ENCODE measurements at regions not wholly inside any gene's neighbourhood (a gene's known extent, or its start where the extent isn't known, plus 50 kb on each side); places are given as distances from the start of the nearest gene placed in this dataset.

DNA sequence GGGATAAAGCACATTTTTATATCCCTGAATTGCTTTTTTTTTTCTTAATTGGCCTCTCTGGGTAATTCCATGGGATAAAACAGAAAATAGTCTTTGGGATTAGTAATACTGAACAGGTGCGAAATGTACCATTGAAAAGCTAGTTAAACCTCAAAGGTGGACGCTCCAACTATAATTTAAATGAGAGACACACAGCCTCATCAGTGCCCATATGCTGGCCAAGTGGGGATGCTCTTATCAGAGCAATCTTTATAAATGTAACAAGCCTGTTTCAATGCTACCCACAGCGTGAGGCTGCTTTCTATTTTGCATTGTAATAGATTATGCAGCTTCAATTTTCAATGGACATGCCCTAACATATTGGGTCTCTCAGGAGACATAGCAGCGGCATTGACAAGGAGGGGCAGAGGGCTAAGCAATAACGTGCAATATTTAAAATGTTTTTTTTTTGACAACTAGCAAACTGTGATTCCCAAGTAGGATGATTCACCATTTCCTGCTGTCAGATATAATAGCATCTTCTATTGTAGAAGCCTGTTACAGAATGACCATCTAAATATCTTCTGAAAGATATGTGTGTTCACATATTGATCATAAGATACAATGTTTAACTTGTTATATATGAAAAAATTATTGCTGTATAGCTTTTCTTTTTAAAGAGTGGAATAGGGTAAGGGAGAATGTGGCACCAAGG lies 91.3 kb upstream of the BET1 start:
- DNase-seq (ENCODE audit: low read depth, low spot score): peak; percentile 19
- in situ Hi-C loops (cut with HindIII; ENCODE audit: low pct_unique_long_range_greater_than_20kb, low sequenced_read_pairs): no loop called here

DNA sequence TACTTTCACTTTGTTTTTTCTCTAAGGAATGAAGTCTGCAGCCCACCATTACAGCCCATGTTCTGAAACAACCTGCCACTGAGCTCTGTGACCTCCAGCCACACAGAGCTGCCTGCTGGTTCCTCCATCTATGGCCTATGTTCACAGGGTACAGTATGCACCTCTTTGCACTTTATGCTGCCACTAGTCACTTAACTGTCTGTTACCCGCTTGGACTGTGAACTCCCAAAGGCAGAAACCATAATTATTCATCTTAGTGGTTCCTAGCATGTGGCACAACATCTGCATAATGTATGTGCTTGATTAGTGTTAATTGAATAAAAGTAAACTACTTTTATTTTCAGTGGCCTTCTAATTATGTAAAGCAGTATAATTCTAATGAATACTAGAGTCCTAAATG lies 95.5 kb upstream of the BET1 start:
- DNase-seq (ENCODE audit: low read depth, low spot score): no peak
- in situ Hi-C loops (cut with HindIII; ENCODE audit: low pct_unique_long_range_greater_than_20kb, low sequenced_read_pairs): no loop called here

DNA sequence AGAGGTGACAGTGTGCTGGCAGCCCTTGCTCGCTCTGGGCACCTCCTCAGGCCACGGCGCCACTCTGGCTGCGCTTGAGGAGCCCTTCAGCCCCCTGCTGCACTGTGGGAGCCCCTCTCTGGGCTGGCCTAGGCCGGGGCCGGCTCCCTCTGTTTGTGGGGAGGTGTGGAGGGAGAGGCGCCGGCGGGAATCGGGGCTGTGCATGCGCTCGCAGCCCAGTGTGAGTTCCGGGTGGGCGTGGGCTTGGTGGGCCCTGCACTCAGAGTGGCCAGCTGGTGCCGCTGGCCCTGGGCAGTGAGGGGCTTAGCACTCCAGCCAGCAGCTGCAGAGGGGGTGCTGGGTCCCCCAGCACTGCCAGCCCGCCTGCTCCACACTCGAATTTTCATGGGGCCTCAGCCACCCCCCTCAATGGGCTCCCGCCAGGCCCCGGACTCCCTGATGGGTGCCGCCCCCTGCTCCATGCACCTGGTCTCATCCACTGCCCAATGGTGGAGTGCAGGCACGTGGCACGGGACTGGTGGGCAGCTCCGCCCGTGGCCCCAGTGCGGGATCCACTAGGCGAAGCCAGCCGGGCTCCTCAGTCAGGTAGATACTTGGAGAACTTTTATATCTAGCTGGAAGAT lies 96.7 kb upstream of the BET1 start:
- in situ Hi-C loops (cut with HindIII; ENCODE audit: low pct_unique_long_range_greater_than_20kb, low sequenced_read_pairs): no loop called here
- DNase-seq (ENCODE audit: low read depth, low spot score): no peak

GRCh38 chr7:94104301-94104700 lies 100.1 kb upstream of the BET1 start:
- DNase-seq (ENCODE audit: low read depth, low spot score): no peak
- in situ Hi-C loops (cut with HindIII; ENCODE audit: low pct_unique_long_range_greater_than_20kb, low sequenced_read_pairs): no loop called here

DNA sequence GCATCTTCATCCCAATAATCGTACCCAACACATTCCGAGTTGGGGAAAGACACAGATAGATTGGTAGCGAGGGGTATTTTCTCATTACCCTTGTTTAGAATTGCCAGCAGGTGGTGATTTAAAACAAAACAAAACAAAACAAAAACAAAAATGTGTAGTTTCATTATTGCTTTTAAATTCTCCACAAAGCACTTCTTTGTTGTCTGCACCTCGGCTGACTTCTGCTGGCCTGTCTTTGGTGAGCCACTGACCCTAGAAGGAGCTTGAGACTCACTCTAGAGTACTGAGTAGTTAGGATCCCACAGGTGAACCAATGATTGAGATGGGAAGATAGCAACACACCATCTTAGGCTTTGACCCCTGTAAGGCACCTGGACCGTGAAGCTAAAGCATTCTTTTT lies 105.4 kb upstream of the BET1 start:
- in situ Hi-C loops (cut with HindIII; ENCODE audit: low pct_unique_long_range_greater_than_20kb, low sequenced_read_pairs): no loop called here
- DNase-seq (ENCODE audit: low read depth, low spot score): no peak

- in situ Hi-C loops (cut with HindIII; ENCODE audit: low pct_unique_long_range_greater_than_20kb, low sequenced_read_pairs): no loop called here
- DNase-seq (ENCODE audit: low read depth, low spot score): no peak
Measured at GRCh38 chr7:94111009-94111408, 106.9 kb upstream of the BET1 start.

GRCh38 chr7:94115316-94115715 lies 111.2 kb upstream of the BET1 start:
- no peak for DNase-seq (ENCODE audit: low read depth, low spot score)
- in situ Hi-C loops (cut with HindIII; ENCODE audit: low pct_unique_long_range_greater_than_20kb, low sequenced_read_pairs): no loop called here

GRCh38 chr7:94123136-94123535 lies 119.0 kb upstream of the BET1 start:
- in situ Hi-C loops (cut with HindIII; ENCODE audit: low pct_unique_long_range_greater_than_20kb, low sequenced_read_pairs): no loop called here
- DNase-seq (ENCODE audit: low read depth, low spot score): no peak

- in situ Hi-C loops (cut with HindIII; ENCODE audit: low pct_unique_long_range_greater_than_20kb, low sequenced_read_pairs): no loop called here
- DNase-seq (ENCODE audit: low read depth, low spot score): no peak
Measured at GRCh38 chr7:94127026-94127425, 122.9 kb upstream of the BET1 start.

GRCh38 chr7:94128072-94128471 lies 123.9 kb upstream of the BET1 start:
- in situ Hi-C loops (cut with HindIII; ENCODE audit: low pct_unique_long_range_greater_than_20kb, low sequenced_read_pairs): no loop called here
- no peak for DNase-seq (ENCODE audit: low read depth, low spot score)

DNA sequence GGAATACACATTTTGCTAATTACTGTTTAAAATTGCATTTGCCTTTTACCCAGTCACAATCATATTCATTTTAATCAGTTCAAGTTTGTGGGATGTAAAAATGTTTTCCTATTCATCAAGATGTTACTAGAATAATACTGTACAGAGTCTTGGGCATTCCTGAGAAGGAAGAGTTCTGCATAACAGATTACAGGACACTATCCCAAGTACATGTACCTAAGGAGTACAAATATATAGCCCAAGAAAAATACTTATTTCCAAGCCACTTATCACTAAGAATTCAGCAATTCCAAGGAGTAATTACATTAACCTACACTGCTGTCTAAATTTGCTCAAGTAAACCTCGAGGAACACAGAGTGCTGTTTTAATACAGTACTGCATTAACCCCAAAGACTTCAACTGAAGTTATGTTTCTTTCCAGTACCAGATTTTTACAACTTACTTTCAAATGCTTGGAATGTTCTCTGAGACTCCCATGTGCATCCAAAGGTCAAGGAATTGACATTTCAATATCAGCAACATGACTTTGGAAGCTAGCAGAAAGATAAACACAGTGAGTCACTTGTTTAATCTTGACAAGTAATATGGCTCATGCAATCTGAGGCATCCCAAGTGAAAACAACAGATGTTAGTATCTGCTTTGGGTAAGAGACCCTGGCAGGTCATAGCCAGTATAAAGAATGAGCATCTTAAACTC lies 125.4 kb upstream of the BET1 start:
- DNase-seq (ENCODE audit: low read depth, low spot score): peak; percentile 81
- in situ Hi-C loops (cut with HindIII; ENCODE audit: low pct_unique_long_range_greater_than_20kb, low sequenced_read_pairs): no loop called here

GRCh38 chr7:94130716-94131115 lies 126.6 kb upstream of the BET1 start:
- no peak for DNase-seq (ENCODE audit: low read depth, low spot score)
- in situ Hi-C loops (cut with HindIII; ENCODE audit: low pct_unique_long_range_greater_than_20kb, low sequenced_read_pairs): no loop called here

GRCh38 chr7:94133460-94133859 lies 129.3 kb upstream of the BET1 start:
- in situ Hi-C loops (cut with HindIII; ENCODE audit: low pct_unique_long_range_greater_than_20kb, low sequenced_read_pairs): no loop called here
- no peak for DNase-seq (ENCODE audit: low read depth, low spot score)

- no peak for DNase-seq (ENCODE audit: low read depth, low spot score)
- in situ Hi-C loops (cut with HindIII; ENCODE audit: low pct_unique_long_range_greater_than_20kb, low sequenced_read_pairs): no loop called here
Measured at GRCh38 chr7:94135180-94135579, 131.0 kb upstream of the BET1 start.

DNA sequence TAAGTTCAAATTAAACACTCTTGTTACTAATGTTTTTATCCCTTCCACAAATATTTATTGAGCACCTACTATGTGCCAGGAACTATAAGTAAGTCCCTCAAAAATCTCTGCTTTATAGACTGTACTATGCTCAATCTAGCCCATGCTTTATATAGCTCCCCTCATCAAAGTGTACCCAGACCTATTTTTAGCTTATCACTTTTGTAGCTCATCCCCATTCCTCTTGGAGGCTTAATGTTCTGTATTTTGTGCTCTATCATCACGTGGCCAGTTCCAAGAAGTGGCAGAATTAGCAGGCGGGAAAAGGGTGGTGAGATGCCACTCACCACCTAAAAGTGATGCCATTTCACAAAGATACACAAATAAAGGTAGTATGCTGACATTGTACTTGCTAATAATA lies 138.1 kb upstream of the BET1 start:
- DNase-seq (ENCODE audit: low read depth, low spot score): no peak
- in situ Hi-C loops (cut with HindIII; ENCODE audit: low pct_unique_long_range_greater_than_20kb, low sequenced_read_pairs): no loop called here

DNA sequence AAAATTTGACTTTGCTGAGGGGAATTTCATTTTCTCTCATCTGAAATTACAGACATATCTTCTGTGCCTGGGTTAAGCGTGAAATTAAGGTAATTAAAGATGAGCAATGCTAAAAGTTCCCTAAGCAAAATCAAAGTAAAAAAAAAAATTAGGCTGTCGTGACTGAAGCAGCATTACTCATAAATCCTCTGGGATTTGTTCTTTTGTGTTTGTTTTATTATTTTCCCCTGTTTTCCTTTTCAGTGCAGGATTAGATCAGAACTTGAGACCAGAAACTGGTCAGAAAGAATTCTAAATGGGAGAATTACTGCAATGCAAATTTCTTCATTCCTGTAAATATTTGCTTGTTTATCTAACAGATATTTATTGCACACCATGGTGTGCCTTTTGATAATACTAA lies 141.4 kb upstream of the BET1 start:
- no peak for DNase-seq (ENCODE audit: low read depth, low spot score)
- in situ Hi-C loops (cut with HindIII; ENCODE audit: low pct_unique_long_range_greater_than_20kb, low sequenced_read_pairs): no loop called here

DNA sequence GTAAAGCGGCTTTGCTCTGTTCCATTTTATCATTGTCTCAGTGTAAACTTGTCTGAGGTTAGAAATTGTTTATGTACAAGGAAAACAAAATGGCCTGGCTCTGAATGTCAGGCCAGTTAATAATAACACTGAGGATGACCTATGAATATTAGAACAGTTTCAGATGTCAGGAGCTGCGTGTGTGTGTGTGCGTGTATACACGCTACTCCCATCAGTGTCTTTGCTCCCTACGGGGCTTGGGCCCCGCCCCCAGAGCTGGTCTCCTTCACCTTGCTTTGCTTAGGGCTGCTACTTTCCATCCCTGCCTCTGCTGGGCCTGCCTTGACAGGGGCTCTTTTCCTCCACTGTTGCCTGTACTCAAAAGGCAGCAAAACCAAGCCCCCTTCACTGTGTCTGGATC lies 142.3 kb upstream of the BET1 start:
- DNase-seq (ENCODE audit: low read depth, low spot score): no peak
- in situ Hi-C loops (cut with HindIII; ENCODE audit: low pct_unique_long_range_greater_than_20kb, low sequenced_read_pairs): no loop called here

- in situ Hi-C loops (cut with HindIII; ENCODE audit: low pct_unique_long_range_greater_than_20kb, low sequenced_read_pairs): no loop called here
- no peak for DNase-seq (ENCODE audit: low read depth, low spot score)
Measured at GRCh38 chr7:94149789-94150545, 145.8 kb upstream of the BET1 start.

All from SK-MEL-5 (cell line).